WERI-Rb-1 (cell line): ENCODE measurements at regions not wholly inside any gene's neighbourhood (a gene's known extent, or its start where the extent isn't known, plus 50 kb on each side); places are given as distances from the start of the nearest gene placed in this dataset.

ENCODE experiments used
- DNase-seq: peaks from one replicate; pipeline ENCODE4 v3.0.0-alpha.2; 2020
- H3K27ac ChIP-seq: fragments of 250-450 bp; sonication (Bioruptor Pico); 2 replicates; pipeline ENCODE4 v1.5.1; 2020; ENCODE audit warnings: mild to moderate bottlenecking, moderate library complexity
- H3K27me3 ChIP-seq: fragments of 250-450 bp; sonication (Bioruptor Pico); 2 replicates; pipeline ENCODE4 v1.5.1; 2021; ENCODE audit warnings: mild to moderate bottlenecking, low read depth, moderate library complexity; ENCODE audit not compliant: insufficient read depth, severe bottlenecking
- H3K36me3 ChIP-seq: fragments of 250-450 bp; sonication (Bioruptor Pico); 2 replicates; pipeline ENCODE4 v1.5.1; 2020; ENCODE audit warnings: mild to moderate bottlenecking, moderate library complexity
- H3K4me3 ChIP-seq: 2 replicates; pipeline ENCODE4 v1.5.1; 2011; ENCODE audit warnings: low read depth, mild to moderate bottlenecking, control low read depth, low read length
- H3K9me3 ChIP-seq: fragments of 250-450 bp; sonication (Bioruptor Pico); 2 replicates; pipeline ENCODE4 v1.5.1; 2021; ENCODE audit warnings: mild to moderate bottlenecking, moderate library complexity; ENCODE audit not compliant: severe bottlenecking
- TF ChIP-seq, protein P1 (sequence below): IDR thresholded peaks from 2 replicates; pipeline ENCODE4 v1.5.1; 2011; ENCODE audit warnings: low read depth, mild to moderate bottlenecking, control low read depth, inconsistent platforms, low read length

DNA sequence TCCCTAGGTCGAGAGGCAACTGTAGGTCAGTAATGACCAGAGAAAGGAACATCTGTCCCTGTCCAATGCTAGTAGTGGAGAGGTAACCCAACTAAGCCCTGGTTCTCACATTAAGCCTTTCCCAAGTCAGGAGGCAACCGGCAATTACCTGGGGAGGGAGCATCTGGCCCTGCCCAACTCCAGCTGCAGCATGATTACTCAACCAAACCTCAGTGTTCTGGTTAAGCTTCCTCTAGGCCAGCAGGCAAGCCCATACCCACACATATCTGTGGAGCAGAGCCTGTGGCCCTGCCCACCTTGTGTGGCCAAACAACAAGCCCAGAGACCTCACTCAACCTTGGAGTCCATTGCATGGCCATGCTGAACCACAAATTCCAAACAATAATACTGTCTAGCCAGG, 220.8 kb upstream of the SLC24A2 start:
- Histone ChIP-seq H3K27me3 (no peaks in the 10 kb centered on the region), H3K36me3 (no peaks in the 10 kb centered on the region), H3K9me3 (peaks cover 6% of the 10 kb centered on the region), H3K4me3 (no peak overlapping the region), H3K27ac (no peak overlapping the region)
- no peak for DNase-seq
- TF ChIP-seq, protein P1, sequence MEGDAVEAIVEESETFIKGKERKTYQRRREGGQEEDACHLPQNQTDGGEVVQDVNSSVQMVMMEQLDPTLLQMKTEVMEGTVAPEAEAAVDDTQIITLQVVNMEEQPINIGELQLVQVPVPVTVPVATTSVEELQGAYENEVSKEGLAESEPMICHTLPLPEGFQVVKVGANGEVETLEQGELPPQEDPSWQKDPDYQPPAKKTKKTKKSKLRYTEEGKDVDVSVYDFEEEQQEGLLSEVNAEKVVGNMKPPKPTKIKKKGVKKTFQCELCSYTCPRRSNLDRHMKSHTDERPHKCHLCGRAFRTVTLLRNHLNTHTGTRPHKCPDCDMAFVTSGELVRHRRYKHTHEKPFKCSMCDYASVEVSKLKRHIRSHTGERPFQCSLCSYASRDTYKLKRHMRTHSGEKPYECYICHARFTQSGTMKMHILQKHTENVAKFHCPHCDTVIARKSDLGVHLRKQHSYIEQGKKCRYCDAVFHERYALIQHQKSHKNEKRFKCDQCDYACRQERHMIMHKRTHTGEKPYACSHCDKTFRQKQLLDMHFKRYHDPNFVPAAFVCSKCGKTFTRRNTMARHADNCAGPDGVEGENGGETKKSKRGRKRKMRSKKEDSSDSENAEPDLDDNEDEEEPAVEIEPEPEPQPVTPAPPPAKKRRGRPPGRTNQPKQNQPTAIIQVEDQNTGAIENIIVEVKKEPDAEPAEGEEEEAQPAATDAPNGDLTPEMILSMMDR: no peak

DNA sequence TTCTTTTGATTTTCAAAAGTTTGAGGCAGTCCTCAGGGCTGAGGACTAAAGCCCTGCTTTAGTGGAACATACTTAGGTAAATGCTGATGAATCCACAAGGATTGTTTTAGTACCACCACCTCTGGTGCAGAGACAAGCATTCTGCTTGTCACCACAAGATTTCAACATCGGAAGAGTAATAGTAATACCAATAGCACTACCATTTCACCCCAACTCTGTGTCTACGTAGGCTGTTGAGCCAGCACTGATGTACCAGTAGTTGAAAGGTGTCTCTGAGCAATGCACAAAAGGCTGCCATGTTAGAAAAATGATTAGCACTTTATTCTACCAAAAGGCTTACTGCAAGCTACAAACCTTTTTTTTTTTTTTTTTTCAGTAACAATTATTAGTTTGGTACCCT, 213.2 kb upstream of the SLC24A2 start:
- no peaks in the 10 kb centered on the region for H3K9me3 ChIP-seq
- no peaks in the 10 kb centered on the region for H3K27me3 ChIP-seq
- no peak overlapping the region for H3K27ac ChIP-seq
- H3K36me3 ChIP-seq: no peaks in the 10 kb centered on the region
- TF ChIP-seq, protein P1: no peak
- no peak for DNase-seq
- no peak overlapping the region for H3K4me3 ChIP-seq

DNA sequence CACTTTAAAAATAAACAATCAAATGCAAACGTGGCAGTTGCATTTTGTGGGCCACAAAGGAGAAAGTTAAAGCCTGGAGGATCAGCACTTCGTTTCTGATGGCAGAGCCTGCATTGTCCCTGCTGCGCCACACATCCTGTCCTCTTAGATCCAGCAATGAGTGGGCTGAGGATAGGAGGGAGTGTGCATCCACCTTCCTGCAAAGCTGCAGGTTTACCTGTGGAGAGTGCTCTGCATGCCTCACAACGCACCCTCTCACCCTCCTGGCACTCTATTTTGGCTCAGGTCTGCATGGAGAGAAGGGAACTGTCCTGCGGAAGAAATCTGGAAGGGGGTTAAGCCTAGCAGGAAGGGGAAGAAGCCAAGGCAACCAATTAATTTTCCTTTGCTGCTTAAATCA, 212.2 kb upstream of the SLC24A2 start:
- no peaks in the 10 kb centered on the region for H3K27me3 ChIP-seq

DNA sequence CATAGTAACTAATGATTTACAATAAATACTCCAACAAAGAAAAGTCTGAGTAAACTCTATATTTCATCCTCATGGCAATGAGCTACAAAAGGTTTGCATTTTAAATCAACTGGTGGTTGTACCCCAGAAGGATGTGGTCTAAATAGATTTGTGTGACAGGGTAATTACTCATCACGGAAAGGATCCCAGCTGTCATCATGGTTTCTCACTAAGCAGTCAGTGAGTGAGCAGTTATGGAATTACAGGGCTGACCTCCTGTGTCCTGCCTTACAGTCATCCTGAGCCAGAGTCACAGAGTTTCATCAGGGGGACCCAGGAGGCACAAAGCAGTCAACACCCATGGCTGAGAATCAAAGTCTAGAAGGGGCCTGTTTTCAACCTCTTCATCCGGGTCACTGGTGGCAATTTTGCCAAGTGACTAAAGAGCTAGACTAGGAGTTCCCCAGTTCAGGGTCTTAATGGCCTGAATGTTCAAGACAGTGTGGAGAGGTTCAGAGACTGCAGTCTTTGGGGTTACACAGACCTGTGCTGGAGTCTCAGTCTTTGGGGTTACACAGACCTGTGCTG, 210.7 kb upstream of the SLC24A2 start:
- Histone ChIP-seq H3K9me3 (no peaks in the 10 kb centered on the region), H3K27ac (peak overlapping the region; percentile 22), H3K27me3 (no peaks in the 10 kb centered on the region), H3K36me3 (no peaks in the 10 kb centered on the region), H3K4me3 (no peak overlapping the region)
- DNase-seq: peak; percentile 52
- TF ChIP-seq, protein P1: no peak

More for the DNA sequence above, 212.2 kb upstream of the SLC24A2 start:
- Histone ChIP-seq H3K9me3 (no peaks in the 10 kb centered on the region), H3K27ac (no peak overlapping the region), H3K4me3 (no peak overlapping the region), H3K36me3 (no peaks in the 10 kb centered on the region)
- DNase-seq: no peak
- TF ChIP-seq, protein P1: no peak

DNA sequence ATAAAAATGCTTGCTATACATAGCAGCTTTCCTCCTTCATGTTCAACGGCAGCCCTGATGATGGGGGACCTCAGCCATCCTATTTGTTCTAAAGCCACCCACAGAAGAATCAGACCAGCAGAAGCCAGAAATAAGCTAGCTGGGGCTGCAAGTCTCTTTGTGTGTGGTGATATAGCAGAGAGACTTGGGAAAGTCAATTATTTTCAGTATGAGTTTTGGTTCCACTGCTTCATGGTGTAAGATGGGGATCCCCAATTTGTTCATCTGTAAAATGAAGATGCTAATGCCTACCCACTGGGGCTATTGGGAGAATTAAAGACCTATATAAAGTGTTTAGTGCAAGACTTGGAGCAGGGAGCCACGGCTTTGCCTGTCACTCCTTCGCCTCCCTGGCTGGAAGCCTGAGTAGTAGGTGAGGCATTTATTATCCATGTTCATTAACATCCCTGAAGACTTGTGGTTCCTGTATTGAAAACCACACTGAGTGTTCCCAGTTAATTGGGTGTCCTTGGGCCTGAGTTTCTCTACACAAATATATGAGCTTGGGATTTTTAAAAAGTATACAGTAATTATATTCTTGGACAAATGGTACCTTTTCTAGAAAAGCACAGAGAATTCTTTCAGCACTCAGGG, 210.1 kb upstream of the SLC24A2 start:
- TF ChIP-seq, protein P1: no peak
- no peak for DNase-seq
- H3K36me3 ChIP-seq: no peaks in the 10 kb centered on the region
- H3K4me3 ChIP-seq: no peak overlapping the region
- no peaks in the 10 kb centered on the region for H3K27me3 ChIP-seq
- H3K9me3 ChIP-seq: no peaks in the 10 kb centered on the region
- H3K27ac ChIP-seq: peak overlapping the region; percentile 22

DNA sequence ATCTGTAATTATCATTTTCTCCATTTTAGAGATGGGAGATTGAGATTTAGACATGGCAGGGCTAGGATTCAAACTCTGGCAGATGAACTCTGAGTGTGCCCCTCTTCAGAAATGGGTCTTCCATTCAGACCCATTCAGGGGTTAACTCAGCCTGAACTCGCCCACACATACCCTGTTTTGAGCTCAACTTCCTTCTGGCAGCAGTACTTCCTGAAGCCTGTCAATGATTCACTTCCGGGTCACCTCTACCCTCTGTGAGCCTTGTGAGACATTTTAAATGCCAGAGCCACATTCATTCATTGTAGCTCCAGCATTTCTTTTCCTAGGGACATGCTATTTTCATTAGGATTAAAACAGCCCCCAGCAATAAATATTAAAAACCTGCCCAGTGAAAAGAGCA, 209.3 kb upstream of the SLC24A2 start:
- Histone ChIP-seq H3K36me3 (no peaks in the 10 kb centered on the region), H3K4me3 (no peak overlapping the region), H3K27me3 (no peaks in the 10 kb centered on the region), H3K9me3 (no peaks in the 10 kb centered on the region), H3K27ac (no peak overlapping the region)
- DNase-seq: peak; percentile 14
- TF ChIP-seq, protein P1: no peak
